ENCODE measurements at regions not wholly inside any gene's neighbourhood (a gene's known extent, or its start where the extent isn't known, plus 50 kb on each side); places are given as distances from the start of the nearest gene placed in this dataset.

- DNase-seq (ENCODE audit: low spot score) = no peak
Measured at GRCh38 chr11:92276773-92277172, 52.2 kb downstream of the FAT3 start.

GRCh38 chr11:92277871-92278270, 53.3 kb downstream of the FAT3 start:
- DNase-seq (ENCODE audit: low spot score) = no peak

- DNase-seq (ENCODE audit: low spot score) = no peak
Measured at GRCh38 chr11:92278791-92279433, 54.3 kb downstream of the FAT3 start.

GRCh38 chr11:92284107-92284506, 59.5 kb downstream of the FAT3 start:
- DNase-seq (ENCODE audit: low spot score) = no peak

GRCh38 chr11:92284558-92284957, 59.9 kb downstream of the FAT3 start:
- no peak for DNase-seq (ENCODE audit: low spot score)

GRCh38 chr11:92285776-92286175, 61.2 kb downstream of the FAT3 start:
- DNase-seq (ENCODE audit: low spot score) = no peak

- no peak for DNase-seq (ENCODE audit: low spot score)
Measured at GRCh38 chr11:92286709-92287108, 62.1 kb downstream of the FAT3 start.

- DNase-seq (ENCODE audit: low spot score) = no peak
Measured at GRCh38 chr11:92295175-92296137, 70.8 kb downstream of the FAT3 start.

GRCh38 chr11:92296138-92296515, 71.5 kb downstream of the FAT3 start:
- DNase-seq (ENCODE audit: low spot score) = no peak

- no peak for DNase-seq (ENCODE audit: low spot score)
Measured at GRCh38 chr11:92297567-92298553, 73.2 kb downstream of the FAT3 start.

- DNase-seq (ENCODE audit: low spot score) = no peak
Measured at GRCh38 chr11:92300876-92301275, 76.3 kb downstream of the FAT3 start.

GRCh38 chr11:92302770-92303169, 78.2 kb downstream of the FAT3 start:
- no peak for DNase-seq (ENCODE audit: low spot score)

GRCh38 chr11:92304271-92304670, 79.7 kb downstream of the FAT3 start:
- no peak for DNase-seq (ENCODE audit: low spot score)

- DNase-seq (ENCODE audit: low spot score) = no peak
Measured at GRCh38 chr11:92306966-92307510, 82.4 kb downstream of the FAT3 start.

- DNase-seq (ENCODE audit: low spot score) = no peak
Measured at GRCh38 chr11:92308366-92308765, 83.7 kb downstream of the FAT3 start.

GRCh38 chr11:92311616-92312449, 87.2 kb downstream of the FAT3 start:
- DNase-seq (ENCODE audit: low spot score) = no peak

- DNase-seq (ENCODE audit: low spot score) = no peak
Measured at GRCh38 chr11:92313784-92314183, 89.2 kb downstream of the FAT3 start.

- DNase-seq (ENCODE audit: low spot score) = no peak
Measured at GRCh38 chr11:92314499-92314898, 89.9 kb downstream of the FAT3 start.

- DNase-seq (ENCODE audit: low spot score) = no peak
Measured at GRCh38 chr11:92316106-92316809, 91.6 kb downstream of the FAT3 start.

GRCh38 chr11:92317222-92317621, 92.6 kb downstream of the FAT3 start:
- no peak for DNase-seq (ENCODE audit: low spot score)
